ENCODE measurements at regions not wholly inside any gene's neighbourhood (a gene's known extent, or its start where the extent isn't known, plus 50 kb on each side); places are given as distances from the start of the nearest gene placed in this dataset.

- no peak for TF ChIP-seq CTCF (conservative IDR thresholded peaks at IDR 0.05)
- no peak overlapping the region for H3K27ac ChIP-seq
These were observed 344.4 kb downstream of the SUCLA2 start for GRCh38 chr13:47656651-47657050.

GRCh38 chr13:47650209-47650608 lies 350.9 kb downstream of the SUCLA2 start:
- no peak overlapping the region for H3K27ac ChIP-seq
- no peak for TF ChIP-seq CTCF (conservative IDR thresholded peaks at IDR 0.05)

GRCh38 chr13:47647001-47647400 lies 354.1 kb downstream of the SUCLA2 start:
- TF ChIP-seq CTCF (conservative IDR thresholded peaks at IDR 0.05), result no peak
- H3K27ac ChIP-seq, result no peak overlapping the region

GRCh38 chr13:47646298-47646697 lies 354.8 kb downstream of the SUCLA2 start:
- H3K27ac ChIP-seq, result no peak overlapping the region
- TF ChIP-seq CTCF (conservative IDR thresholded peaks at IDR 0.05), result no peak

GRCh38 chr13:47639738-47640447 lies 361.2 kb downstream of the SUCLA2 start:
- no peak overlapping the region for H3K27ac ChIP-seq
- no peak for TF ChIP-seq CTCF (conservative IDR thresholded peaks at IDR 0.05)

GRCh38 chr13:47638627-47639026 lies 362.4 kb downstream of the SUCLA2 start:
- H3K27ac ChIP-seq, result no peak overlapping the region
- TF ChIP-seq CTCF (conservative IDR thresholded peaks at IDR 0.05), result no peak

GRCh38 chr13:47632311-47632710 lies 368.8 kb downstream of the SUCLA2 start:
- H3K27ac ChIP-seq, result no peak overlapping the region
- TF ChIP-seq CTCF (conservative IDR thresholded peaks at IDR 0.05), result no peak
